Ureter (tissue), 1 donor: ENCODE measurements at regions not wholly inside any gene's neighbourhood (a gene's known extent, or its start where the extent isn't known, plus 50 kb on each side); places are given as distances from the start of the nearest gene placed in this dataset.

Experiments
- DNase-seq: peaks from one replicate; pipeline ENCODE4 v3.0.0-alpha.2; 2020; ENCODE audit warnings: low spot score
- donor health status: DM: yes; HTN: yes; CAD: no.

GRCh38 chr6:25066593-25066992, 130.8 kb upstream of the RIPOR2 start:
- no peak for DNase-seq

GRCh38 chr6:25068866-25069265, 133.1 kb upstream of the RIPOR2 start:
- DNase-seq, result no peak

- DNase-seq, result peak; percentile 89
Measured at GRCh38 chr6:25070547-25071366, 135.0 kb upstream of the RIPOR2 start.

- DNase-seq, result no peak
Measured at GRCh38 chr6:25078141-25078540, 142.4 kb upstream of the RIPOR2 start.

- DNase-seq, result no peak
Measured at GRCh38 chr6:25083784-25084507, 148.2 kb upstream of the RIPOR2 start.

- no peak for DNase-seq
Measured at GRCh38 chr6:25084508-25084833, 148.7 kb upstream of the RIPOR2 start.

- DNase-seq, result no peak
Measured at GRCh38 chr6:25085756-25086155, 150.0 kb upstream of the RIPOR2 start.

- no peak for DNase-seq
Measured at GRCh38 chr6:25086500-25087091, 150.8 kb upstream of the RIPOR2 start.

GRCh38 chr6:25088513-25088912, 152.8 kb upstream of the RIPOR2 start:
- no peak for DNase-seq

GRCh38 chr6:25089442-25089841, 153.7 kb upstream of the RIPOR2 start:
- no peak for DNase-seq

GRCh38 chr6:25094726-25095125, 159.0 kb upstream of the RIPOR2 start:
- no peak for DNase-seq

GRCh38 chr6:25100288-25100687, 164.5 kb upstream of the RIPOR2 start:
- DNase-seq, result no peak

- no peak for DNase-seq
Measured at GRCh38 chr6:25103603-25104002, 167.8 kb upstream of the RIPOR2 start.

- no peak for DNase-seq
Measured at GRCh38 chr6:25105070-25105925, 169.5 kb upstream of the RIPOR2 start.

GRCh38 chr6:25107218-25107617, 171.5 kb upstream of the RIPOR2 start:
- DNase-seq, result no peak

GRCh38 chr6:25111782-25112181, 167.4 kb upstream of the CARMIL1 start:
- DNase-seq, result no peak

GRCh38 chr6:25112322-25112773, 166.8 kb upstream of the CARMIL1 start:
- no peak for DNase-seq

GRCh38 chr6:25113436-25113835, 165.7 kb upstream of the CARMIL1 start:
- DNase-seq, result no peak

- no peak for DNase-seq
Measured at GRCh38 chr6:25118038-25118437, 161.1 kb upstream of the CARMIL1 start.

- DNase-seq, result no peak
Measured at GRCh38 chr6:25121186-25121585, 158.0 kb upstream of the CARMIL1 start.

GRCh38 chr6:25122001-25122400, 157.2 kb upstream of the CARMIL1 start:
- DNase-seq, result no peak
